K562 (cell line): ENCODE measurements at regions not wholly inside any gene's neighbourhood (a gene's known extent, or its start where the extent isn't known, plus 50 kb on each side); places are given as distances from the start of the nearest gene placed in this dataset.

Experiments
- ATAC-seq: fragments of 200-7000 bp; cut with Tn5 transposase; 3 replicates; pipeline ENCODE4 v1.9.1; 2020; ENCODE audit warnings: moderate library complexity
- BruUV-seq: library from RNA; stranded (reverse); fragments of 400-500 nt; replicated peaks from 2 replicates; lab custom pipeline; 2021; lab: Mats Ljungman, UMichigan
- CTCF ChIA-PET: fragments of 300-600 bp; formaldehyde crosslinking; extraction: SDS; loops from one replicate; lab custom pipeline; 2021; ENCODE audit warnings: low intra/inter-chr PET ratio; lab: Yijun Ruan, JAX
- POLR2A ChIA-PET: fragments of 300-600, 350-650 bp; sonication (Branson Sonifier 250); formaldehyde crosslinking; extraction: SDS; loops from one replicate; lab custom pipeline; 2021; ENCODE audit warnings: antibody characterized with exemption, inconsistent platforms; lab: Yijun Ruan, JAX
- DNase-seq, 4 experiments: peaks; one replicate each; pipeline versions ENCODE4 v3.0.0 to v3.0.0-alpha.2; 2011 to 2018; ENCODE audit warnings: low spot score in 3 of 4, mixed read lengths in 3 of 4; ENCODE audit errors: extremely low read depth in 1 of 4
- FAIRE-seq: peaks from 2 replicates; lab custom pipeline; 2011; peaks lifted over from hg19 to GRCh38; lab: Jason Lieb, UNC
- H2AFZ ChIP-seq: 2 replicates; pipeline ENCODE4 v1.6.0; 2011; ENCODE audit warnings: low read depth, low read length, control low read depth, inconsistent platforms
- H3K27ac ChIP-seq: fragments of 200-600 bp; 3 replicates; pipeline ENCODE4 v1.8.0; 2011; ENCODE audit warnings: low read depth, mild to moderate bottlenecking, control low read depth, inconsistent platforms, low read length, moderate library complexity, mixed read lengths; ENCODE audit errors: extremely low read depth
- H3K27me3 ChIP-seq, 2 experiments: fragments of 300-600 bp in 1 of 2; 2 replicates in 1 of 2; 3 replicates in 1 of 2; pipeline versions ENCODE4 v1.6.0 to v1.8.0; 2011; ENCODE audit warnings: inconsistent platforms in 2 of 2, low read length in 2 of 2, mild to moderate bottlenecking in 1 of 2, mixed read lengths in 1 of 2, moderate library complexity in 1 of 2; ENCODE audit not compliant: control insufficient read depth in 2 of 2, insufficient read depth in 2 of 2
- H3K36me3 ChIP-seq: fragments of 300-600 bp; 3 replicates; pipeline ENCODE4 v1.8.0; 2011; ENCODE audit warnings: mild to moderate bottlenecking, low read length, inconsistent platforms; ENCODE audit not compliant: control insufficient read depth, insufficient read depth
- H3K4me1 ChIP-seq, 2 experiments: fragments of 200-600 bp in 1 of 2; replicated peaks in 1 of 2; 2 replicates in 1 of 2; 3 replicates in 1 of 2; pipeline versions ENCODE4 v1.5.1 to v1.8.0; 2011; ENCODE audit warnings: inconsistent platforms in 2 of 2, low read length in 2 of 2, mild to moderate bottlenecking in 1 of 2, mixed read lengths in 1 of 2, moderate library complexity in 1 of 2; ENCODE audit not compliant: control insufficient read depth in 2 of 2, insufficient read depth in 2 of 2
- H3K4me2 ChIP-seq: 2 replicates; pipeline ENCODE4 v1.6.1; 2011; ENCODE audit warnings: low read length, control low read depth, inconsistent platforms, mixed read lengths; ENCODE audit not compliant: insufficient read depth
- H3K4me3 ChIP-seq: fragments of 200-600 bp; sonication (generic), shearing (Covaris generic); 2 replicates; pipeline ENCODE4 v1.5.1; 2016; ENCODE audit warnings: control low read depth, inconsistent platforms
- H3K79me2 ChIP-seq: fragments of 200-600 bp; 3 replicates; pipeline ENCODE4 v1.8.0; 2011; ENCODE audit warnings: low read length, inconsistent platforms; ENCODE audit not compliant: control insufficient read depth, insufficient read depth
- H3K9ac ChIP-seq, 2 experiments: 2 replicates each; pipeline versions ENCODE4 v1.6.0 to v1.6.1; 2011; ENCODE audit warnings: low read depth in 2 of 2, low read length in 2 of 2, control low read depth in 1 of 2, inconsistent platforms in 1 of 2, mild to moderate bottlenecking in 1 of 2, mixed read lengths in 1 of 2; ENCODE audit not compliant: insufficient read depth in 1 of 2
- H3K9me1 ChIP-seq: one replicate; pipeline ENCODE4 v1.6.0; 2011; ENCODE audit warnings: inconsistent platforms, mild to moderate bottlenecking, low read length, moderate library complexity; ENCODE audit not compliant: control insufficient read depth, insufficient read depth
- H3K9me3 ChIP-seq: replicated peaks from 2 replicates; pipeline ENCODE4 v1.5.1; 2011; ENCODE audit warnings: low read depth, low read length, inconsistent platforms; ENCODE audit not compliant: control insufficient read depth, insufficient read depth
- H4K20me1 ChIP-seq: replicated peaks from 2 replicates; pipeline ENCODE4 v1.6.1; 2011; ENCODE audit warnings: low read length, inconsistent platforms, mixed read lengths; ENCODE audit not compliant: control insufficient read depth, insufficient read depth
- ARHGAP35 ChIP-seq: fragments of 450-650 bp; IDR thresholded peaks from 2 replicates; pipeline ENCODE4 v1.6.1; 2018; ENCODE audit not compliant: partially characterized antibody
- ATF1 ChIP-seq, 2 experiments: fragments of 450-650 bp in 1 of 2; IDR thresholded peaks; 2 replicates each; pipeline ENCODE4 v1.6.1; 2016; ENCODE audit warnings: missing compliant biosample characterization in 1 of 2, missing genetic modification characterization in 1 of 2
- ATF7 ChIP-seq: fragments of 450-650 bp; IDR thresholded peaks from 2 replicates; pipeline ENCODE4 v1.7.1; 2014; ENCODE audit warnings: mild to moderate bottlenecking, moderate library complexity
- ELF1 ChIP-seq: fragments of 200-800 bp; sonication (Bioruptor generic); IDR thresholded peaks from 2 replicates; pipeline ENCODE4 v1.6.1; 2016; ENCODE audit warnings: missing genetic modification characterization, missing compliant biosample characterization
- FOXA1 ChIP-seq: fragments of 450-650 bp; IDR thresholded peaks from 2 replicates; pipeline ENCODE4 v1.6.1; 2016; ENCODE audit warnings: mild to moderate bottlenecking, borderline replicate concordance
- NBN ChIP-seq: fragments of 450-650 bp; IDR thresholded peaks from 2 replicates; pipeline ENCODE4 v1.6.1; 2016; ENCODE audit warnings: low read depth, mild to moderate bottlenecking
- REST ChIP-seq, 2 experiments: fragments of 450-650 bp; formaldehyde crosslinking in 1 of 2; IDR thresholded peaks; 2 replicates each; pipeline versions ENCODE4 v1.4.0 to v1.6.1; 2014 to 2020; ENCODE audit warnings: mild to moderate bottlenecking in 2 of 2, borderline replicate concordance in 1 of 2, low read depth in 1 of 2
- SETDB1 ChIP-seq: IDR thresholded peaks from one replicate; pipeline ENCODE4 v1.6.1; 2012; ENCODE audit warnings: low read length, control low read depth, inconsistent platforms
- SIN3B ChIP-seq: fragments of 450-650 bp; IDR thresholded peaks from 2 replicates; pipeline ENCODE4 v1.6.1; 2017; ENCODE audit warnings: low read depth, mild to moderate bottlenecking, moderate library complexity
- SMARCE1 ChIP-seq: fragments of 450-650 bp; IDR thresholded peaks from 2 replicates; pipeline ENCODE4 v1.7.1; 2016; ENCODE audit warnings: mild to moderate bottlenecking
- TAF9B ChIP-seq: fragments of 450-650 bp; IDR thresholded peaks from 2 replicates; pipeline ENCODE4 v1.6.1; 2018; ENCODE audit warnings: mild to moderate bottlenecking; ENCODE audit not compliant: partially characterized antibody
- ZNF311 ChIP-seq: fragments of 250-450 bp; sonication (Bioruptor Pico); IDR thresholded peaks from 2 replicates; pipeline ENCODE4 v1.4.0; 2020; ENCODE audit warnings: mild to moderate bottlenecking, moderate library complexity
- WGBS: fragments of 100-300 bp; shearing (Covaris generic); methylation state at CpG from one replicate; pipeline ENCODE4 v1.1.6; 2016; ENCODE audit warnings: low coverage, mixed read lengths; ENCODE audit not compliant: insufficient coverage; ENCODE audit errors: missing lambda C conversion rate; 5-methylcytosine and 5-hydroxymethylcytosine counted together
- in situ Hi-C: fragments of 300-500 bp; cut with MboI; formaldehyde crosslinking; loops from 4 replicates; pipeline ENCODE4 v1.15.0; 2018; ENCODE audit warnings: inconsistent platforms, mixed read lengths
- intact Hi-C: fragments of 100-400 bp; cut with micrococcal nuclease; formaldehyde crosslinking; loops from 2 replicates; pipeline ENCODE4 v1.14.2; 2022
- TF ChIP-seq, protein P1 (sequence below): fragments of 450-650 bp; IDR thresholded peaks from 2 replicates; pipeline ENCODE4 v1.7.1; 2018; ENCODE audit warnings: mild to moderate bottlenecking, low read depth; ENCODE audit not compliant: partially characterized antibody

DNA sequence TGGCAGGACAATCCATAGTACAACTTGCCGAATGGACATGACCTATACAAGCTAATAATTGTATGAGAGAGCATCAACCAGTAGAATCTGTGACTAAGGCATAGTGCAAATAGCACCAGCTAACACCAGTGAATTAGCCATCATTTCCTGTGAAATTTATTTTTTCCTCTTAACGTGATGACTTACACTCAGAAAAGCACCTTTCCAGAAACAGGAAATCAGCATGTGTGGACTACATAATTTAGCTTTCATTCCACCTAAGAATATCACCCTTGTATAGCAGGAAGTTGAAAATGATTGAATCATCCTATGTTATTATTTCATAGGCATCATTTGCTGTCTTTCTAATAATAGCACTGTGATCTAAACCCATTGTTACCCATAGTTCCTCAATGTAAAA is 1393.4 kb upstream of the PCDH7 start:
- no peak overlapping the region for H2AFZ ChIP-seq
- H3K27me3 ChIP-seq: no peaks in the 10 kb centered on the region
- no peak overlapping the region for H3K4me3 ChIP-seq
- in situ Hi-C loops (no loop called here), intact Hi-C loops (no loop called here)
- H3K27ac ChIP-seq: no peak overlapping the region
- no peaks in the 10 kb centered on the region for H3K9me1 ChIP-seq
- POLR2A ChIA-PET: no interaction called here
- DNase-seq (no peak), ATAC-seq (no peak), FAIRE-seq (no peak)
- H3K9me3 ChIP-seq: no peaks in the 10 kb centered on the region
- 0% methylated on average over 2 of the region's 2 CpGs for WGBS
- no peaks in the 10 kb centered on the region for H3K79me2 ChIP-seq
- BruUV-seq: no TSS peak
- H3K4me1 ChIP-seq: no peaks in the 10 kb centered on the region
- TF ChIP-seq ZNF311 (CRISPR knock-in tag) (no peak), REST (IDR thresholded peaks at IDR 0.05; ENCODE audit: borderline replicate concordance) (no peak), REST (CRISPR knock-in tag; IDR thresholded peaks at IDR 0.05; ENCODE audit: low read depth) (no peak), ELF1 (tag) (no peak), ATF7 (no peak), FOXA1 (no peak), ATF1 (CRISPR knock-in tag; IDR thresholded peaks at IDR 0.05) (no peak), ATF1 (tag; IDR thresholded peaks at IDR 0.05) (no peak), SMARCE1 (no peak), TAF9B (no peak), SETDB1 (no peak), NBN (no peak), ARHGAP35 (no peak), SIN3B (no peak)
- TF ChIP-seq, protein P1, sequence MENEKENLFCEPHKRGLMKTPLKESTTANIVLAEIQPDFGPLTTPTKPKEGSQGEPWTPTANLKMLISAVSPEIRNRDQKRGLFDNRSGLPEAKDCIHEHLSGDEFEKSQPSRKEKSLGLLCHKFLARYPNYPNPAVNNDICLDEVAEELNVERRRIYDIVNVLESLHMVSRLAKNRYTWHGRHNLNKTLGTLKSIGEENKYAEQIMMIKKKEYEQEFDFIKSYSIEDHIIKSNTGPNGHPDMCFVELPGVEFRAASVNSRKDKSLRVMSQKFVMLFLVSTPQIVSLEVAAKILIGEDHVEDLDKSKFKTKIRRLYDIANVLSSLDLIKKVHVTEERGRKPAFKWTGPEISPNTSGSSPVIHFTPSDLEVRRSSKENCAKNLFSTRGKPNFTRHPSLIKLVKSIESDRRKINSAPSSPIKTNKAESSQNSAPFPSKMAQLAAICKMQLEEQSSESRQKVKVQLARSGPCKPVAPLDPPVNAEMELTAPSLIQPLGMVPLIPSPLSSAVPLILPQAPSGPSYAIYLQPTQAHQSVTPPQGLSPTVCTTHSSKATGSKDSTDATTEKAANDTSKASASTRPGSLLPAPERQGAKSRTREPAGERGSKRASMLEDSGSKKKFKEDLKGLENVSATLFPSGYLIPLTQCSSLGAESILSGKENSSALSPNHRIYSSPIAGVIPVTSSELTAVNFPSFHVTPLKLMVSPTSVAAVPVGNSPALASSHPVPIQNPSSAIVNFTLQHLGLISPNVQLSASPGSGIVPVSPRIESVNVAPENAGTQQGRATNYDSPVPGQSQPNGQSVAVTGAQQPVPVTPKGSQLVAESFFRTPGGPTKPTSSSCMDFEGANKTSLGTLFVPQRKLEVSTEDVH: no peak
- TF ChIP-seq, all 486 proteins: peak for 0
- Histone ChIP-seq H3K36me3 (no peaks in the 10 kb centered on the region), H3K4me2 (no peak overlapping the region), H4K20me1 (no peaks in the 10 kb centered on the region), H3K9ac (no peak overlapping the region)
- CTCF ChIA-PET: no interaction called here
